ENCODE measurements at regions not wholly inside any gene's neighbourhood (a gene's known extent, or its start where the extent isn't known, plus 50 kb on each side); places are given as distances from the start of the nearest gene placed in this dataset.
A peak's percentile ranks its signal among the peaks of the same experiment; 100 is the strongest.

DNA sequence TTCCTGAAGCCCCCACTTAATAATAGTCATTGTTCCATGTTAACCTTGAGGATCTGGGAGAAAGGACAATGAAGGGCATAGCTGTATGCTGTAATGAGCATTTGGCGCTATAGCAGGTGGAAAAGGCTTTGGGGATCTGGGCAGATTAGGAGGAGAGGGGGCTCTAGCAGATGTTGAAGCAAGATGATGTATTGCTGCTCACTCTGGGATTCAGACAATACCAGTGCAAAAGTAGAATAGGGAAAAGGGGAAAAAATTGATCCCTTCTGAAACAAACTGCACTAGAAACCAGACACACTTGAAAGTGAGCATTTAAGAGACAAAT, 575.3 kb upstream of the MEF2C start:
- Histone ChIP-seq H3K4me1 (no peaks in the 10 kb centered on the region), H3K4me3 (no peak overlapping the region), H3K36me3 (no peaks in the 10 kb centered on the region), H3K27ac (peak overlapping the region in 1 of 2 donors; percentile 27), H3K9me3 (no peaks in the 10 kb centered on the region), H3K27me3 (no peaks in the 10 kb centered on the region)
- intact Hi-C loops (cut with DNase I; ENCODE audit: low total_unique reads) = no loop called here
- no peak for DNase-seq (ENCODE audit: low spot score in 2 of 2)
- TF ChIP-seq CTCF (IDR thresholded peaks at IDR 0.05) (no peak), POLR2A (IDR thresholded peaks at IDR 0.05) (no peak), POLR2AphosphoS5 (IDR thresholded peaks at IDR 0.05) (no peak)

DNA sequence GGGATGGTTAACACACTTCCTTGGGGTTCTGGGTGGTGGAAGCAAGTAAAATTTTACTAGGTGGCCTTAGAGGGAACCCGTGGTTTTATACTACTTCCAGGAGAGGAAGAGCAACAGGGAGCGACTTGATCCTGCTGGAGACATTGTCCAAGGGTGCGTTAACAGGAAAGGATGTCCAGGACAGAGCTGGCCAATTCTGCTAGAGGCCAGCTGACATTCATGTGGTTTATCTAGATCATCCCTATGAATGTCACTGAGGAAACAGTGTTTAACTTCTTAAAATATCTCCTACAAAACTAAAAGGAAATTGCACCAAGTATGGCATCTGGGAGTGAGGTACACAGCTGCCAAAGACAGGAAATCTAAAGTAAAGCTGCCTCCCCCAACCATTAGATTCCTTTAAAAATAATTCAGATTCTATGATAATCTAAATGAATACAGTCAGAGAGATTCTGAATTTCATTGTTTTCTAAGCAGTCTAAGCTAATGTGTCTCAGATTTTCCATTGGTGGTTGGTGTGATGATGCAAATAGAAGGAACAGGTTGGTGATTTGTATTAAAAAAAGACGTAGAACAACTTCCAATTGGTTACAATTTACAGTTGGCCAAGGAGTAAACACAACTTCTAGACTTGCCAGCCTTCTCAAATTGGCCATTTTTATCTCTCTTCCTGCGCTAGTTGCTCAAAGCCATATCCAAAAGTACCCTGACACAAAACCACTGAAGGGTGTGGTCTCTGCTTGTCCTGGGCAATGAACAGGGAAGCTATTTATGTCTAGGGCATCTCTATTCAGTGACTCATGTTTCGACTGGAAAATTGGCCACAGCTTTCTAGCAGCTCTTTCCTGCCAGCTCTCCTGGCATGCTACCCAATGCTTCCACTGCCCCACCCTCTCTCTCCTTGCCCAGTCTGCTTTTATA, 574.7 kb upstream of the MEF2C start:
- Histone ChIP-seq H3K9me3 (no peaks in the 10 kb centered on the region), H3K4me1 (no peaks in the 10 kb centered on the region), H3K27me3 (no peaks in the 10 kb centered on the region), H3K4me3 (no peak overlapping the region), H3K36me3 (no peaks in the 10 kb centered on the region), H3K27ac (peak overlapping the region; percentile 53 to 66)
- DNase-seq (ENCODE audit: low spot score in 2 of 2) = peak in 1 of 2 donors; percentile 40
- no peak for TF ChIP-seq POLR2AphosphoS5 (IDR thresholded peaks at IDR 0.05)
- TF ChIP-seq POLR2A (IDR thresholded peaks at IDR 0.05) = no peak
- TF ChIP-seq CTCF (IDR thresholded peaks at IDR 0.05) = no peak
- intact Hi-C loops (cut with DNase I; ENCODE audit: low total_unique reads) = no loop called here

- TF ChIP-seq CTCF (IDR thresholded peaks at IDR 0.05) = no peak
- Histone ChIP-seq H3K27ac (no peak overlapping the region), H3K4me1 (no peaks in the 10 kb centered on the region), H3K36me3 (no peaks in the 10 kb centered on the region), H3K27me3 (no peaks in the 10 kb centered on the region), H3K4me3 (no peak overlapping the region), H3K9me3 (no peaks in the 10 kb centered on the region)
- intact Hi-C loops (cut with DNase I; ENCODE audit: low total_unique reads) = loop anchor here (5.0 kb wide), 1 partner anchor 285 kb away; no protein-coding TSS in a partner anchor
- no peak for DNase-seq (ENCODE audit: low spot score in 2 of 2)
Observed at GRCh38 chr5:89452081-89452480, 569.1 kb upstream of the MEF2C start.

DNA sequence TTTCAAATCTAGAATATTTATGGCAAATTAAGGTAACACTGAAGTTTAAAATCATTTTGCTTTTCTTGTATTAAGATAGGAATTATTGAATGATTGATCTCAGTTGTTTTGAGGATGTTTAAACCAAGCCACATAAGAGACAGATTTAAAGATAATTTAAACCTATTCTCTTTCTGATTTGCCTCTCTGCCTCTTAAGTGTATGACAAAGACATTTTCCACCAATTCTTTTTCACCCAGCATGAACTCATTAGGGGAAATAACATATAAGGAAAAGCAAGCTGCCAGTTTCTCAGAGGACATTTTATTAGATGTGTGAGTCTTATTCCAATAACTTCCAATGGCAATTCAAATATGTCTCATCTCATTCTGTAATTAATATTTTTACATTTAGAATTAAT, 568.3 kb upstream of the MEF2C start:
- no peak overlapping the region for H3K4me3 ChIP-seq
- no peak for TF ChIP-seq POLR2AphosphoS5 (IDR thresholded peaks at IDR 0.05)
- TF ChIP-seq CTCF (IDR thresholded peaks at IDR 0.05) = no peak
- no peak for TF ChIP-seq POLR2A (IDR thresholded peaks at IDR 0.05)
- intact Hi-C loops (cut with DNase I; ENCODE audit: low total_unique reads) = loop anchor here (5.0 kb wide), 1 partner anchor 284 kb away; no protein-coding TSS in a partner anchor
- no peaks in the 10 kb centered on the region for H3K27me3 ChIP-seq
- H3K36me3 ChIP-seq = no peaks in the 10 kb centered on the region
- DNase-seq (ENCODE audit: low spot score in 2 of 2) = no peak
- H3K4me1 ChIP-seq = no peaks in the 10 kb centered on the region
- no peaks in the 10 kb centered on the region for H3K9me3 ChIP-seq
- no peak overlapping the region for H3K27ac ChIP-seq

DNA sequence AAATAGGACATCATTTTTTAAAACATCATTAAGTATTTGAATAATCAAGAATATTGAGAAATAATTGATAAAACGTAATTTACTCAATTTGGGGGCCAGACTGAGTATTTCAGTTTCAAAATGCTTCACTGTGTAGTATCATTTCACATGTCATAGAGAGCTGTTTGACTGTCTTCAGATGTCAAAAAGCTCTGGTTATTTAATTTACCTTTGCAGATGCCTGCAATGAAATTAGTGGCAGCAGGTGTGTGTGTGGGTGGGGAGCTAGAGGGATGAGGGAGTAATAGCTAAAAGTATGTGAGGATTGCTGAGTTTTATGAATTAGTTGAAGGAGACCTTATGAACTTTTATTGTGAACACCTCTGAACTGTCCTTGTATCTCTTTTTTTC, 567.2 kb upstream of the MEF2C start:
- DNase-seq (ENCODE audit: low spot score in 2 of 2) = no peak
- Histone ChIP-seq H3K36me3 (no peaks in the 10 kb centered on the region), H3K27ac (no peak overlapping the region), H3K27me3 (no peaks in the 10 kb centered on the region), H3K4me3 (no peak overlapping the region), H3K4me1 (no peaks in the 10 kb centered on the region), H3K9me3 (no peaks in the 10 kb centered on the region)
- TF ChIP-seq CTCF (IDR thresholded peaks at IDR 0.05) = no peak
- no peak for TF ChIP-seq POLR2AphosphoS5 (IDR thresholded peaks at IDR 0.05)
- no peak for TF ChIP-seq POLR2A (IDR thresholded peaks at IDR 0.05)
- intact Hi-C loops (cut with DNase I; ENCODE audit: low total_unique reads) = loop anchor here (5.0 kb wide), 1 partner anchor 283 kb away; no protein-coding TSS in a partner anchor
